Heart left ventricle (tissue), 16 donors: ENCODE measurements at regions not wholly inside any gene's neighbourhood (a gene's known extent, or its start where the extent isn't known, plus 50 kb on each side); places are given as distances from the start of the nearest gene placed in this dataset.

Experiments used
- ATAC-seq, 4 donors: fragments of 200-7000 bp; cut with Tn5 transposase; one replicate each; pipeline ENCODE4 v1.9.1; 2020 to 2022; ENCODE audit warnings: moderate library complexity in 4 of 4, mild to moderate bottlenecking in 3 of 4, moderate number of reproducible peaks in 1 of 4
- DNase-seq, 5 donors: peaks; one replicate each; pipeline ENCODE4 v3.0.0-alpha.2; 2020
- H3K27ac ChIP-seq, 12 donors: fragments of 200-600 bp; sonication (generic) in 4 of 12; one replicate each; pipeline versions ENCODE4 v1.5.0 to v1.8.0; 2016 to 2022; ENCODE audit warnings: mild to moderate bottlenecking in 2 of 12
- H3K27me3 ChIP-seq, 9 donors: fragments of 200-600 bp; sonication (generic) in 2 of 9; one replicate each; pipeline versions ENCODE4 v1.5.1 to v1.8.0; 2016 to 2022; ENCODE audit warnings: mild to moderate bottlenecking in 3 of 9
- H3K36me3 ChIP-seq, 9 donors: fragments of 200-600 bp; sonication (generic) in 2 of 9; one replicate each; pipeline versions ENCODE4 v1.5.0 to v1.8.0; 2018 to 2022; ENCODE audit warnings: mild to moderate bottlenecking in 2 of 9
- H3K4me1 ChIP-seq, 12 donors: fragments of 200-600 bp; sonication (generic) in 4 of 12; one replicate each; pipeline versions ENCODE4 v1.5.0 to v1.8.0; 2016 to 2022; ENCODE audit warnings: mild to moderate bottlenecking in 3 of 12
- H3K4me3 ChIP-seq, 12 donors: fragments of 200-600 bp; sonication (generic) in 4 of 12; one replicate each; pipeline versions ENCODE4 v1.5.0 to v1.8.0; 2017 to 2022; ENCODE audit warnings: mild to moderate bottlenecking in 9 of 12, moderate library complexity in 4 of 12
- H3K9me3 ChIP-seq, 12 donors: fragments of 200-600 bp; sonication (generic) in 4 of 12; one replicate each; pipeline versions ENCODE4 v1.5.0 to v1.8.0; 2016 to 2022; ENCODE audit warnings: mild to moderate bottlenecking in 1 of 12
- CTCF ChIP-seq, 12 donors: fragments of 200-600 bp; sonication (generic) in 4 of 12; IDR thresholded peaks; one replicate each; pipeline versions ENCODE4 v1.5.0 to v1.8.0; 2018 to 2022; ENCODE audit warnings: antibody characterized with exemption in 12 of 12, mild to moderate bottlenecking in 5 of 12
- POLR2A ChIP-seq, 2 donors: fragments of 450-650 bp; IDR thresholded peaks; one replicate each; pipeline ENCODE4 v1.6.1; 2017; ENCODE audit warnings: antibody characterized with exemption in 2 of 2, mild to moderate bottlenecking in 2 of 2, moderate library complexity in 2 of 2
- WGBS, 4 donors: extraction: QIAGEN DNeasy Blood & Tissue Kit in 2 of 4; methylation state at CpG; one replicate each; pipeline versions ENCODE4 v1.1.5 to v1.1.7; 2013 to 2018; 5-methylcytosine and 5-hydroxymethylcytosine counted together
- intact Hi-C, 10 donors: fragments of 100-400 bp; cut with DNase I; formaldehyde crosslinking; loops; one replicate each; pipeline versions ENCODE4 v1.11.1 to v1.14.2; 2022
- donor health status: ischemic (EF 13 %, LVEDD 7.1; RV severe dilation, severe dysfunction).
- donor health status: healthy with polysubstance abuse.
- donor health status: DM: no; HTN: yes; CAD: no.
- donor health status: DM: no; HTN: no; CAD: no.
- donor health status: ischemic (EF 25% LVEDD 6.9; RV normal size, moderate dysfunction).
- donor health status: ischemic (EF 25% LVEDD 5.7; RV mildly dilated, moderate dysfunction).
- donor health status: healthy.
- donor health status: DM: yes; HTN: yes; CAD: no.
- donor health status: ischemic (EF 35%, LVEDD 5.7; RV mildly dilated, moderate dysfunction).
- donor health status: nonischemic (EF 11% LVEDD 7.7; RV severe dilation, severe dysfunction).
- donor health status: DM: yes; HTN: yes; CAD: no.
- donor health status: PGD.
- donor health status: ischemic (EF 29% LVEDD 5.4; RV normal size, mild dysfunction).
- donor health status: nonischemic (EF 23%, LVEDD 6.1; RV moderate dilation, normal function).

GRCh38 chr6:113277111-113277510, 580.0 kb upstream of the MARCKS start:
- Histone ChIP-seq H3K27ac (no peak overlapping the region), H3K36me3 (no peaks in the 10 kb centered on the region), H3K9me3 (peaks cover 0 to 4% (median 0%) of the 10 kb centered on the region in 12 donors), H3K4me3 (no peak overlapping the region), H3K27me3 (no peaks in the 10 kb centered on the region), H3K4me1 (peaks cover 0 to 12% (median 0%) of the 10 kb centered on the region in 12 donors)
- WGBS, 4 donors = 89 to 98% (median 93%) methylated on average over 1 of the region's 1 CpG
- DNase-seq = no peak
- no peak for ATAC-seq
- intact Hi-C loops = no loop called here
- TF ChIP-seq CTCF (IDR thresholded peaks at IDR 0.05) (no peak), POLR2A (IDR thresholded peaks at IDR 0.05) (no peak)

GRCh38 chr6:113281014-113281413, 576.1 kb upstream of the MARCKS start:
- Histone ChIP-seq H3K9me3 (peaks cover 0 to 9% (median 0%) of the 10 kb centered on the region in 12 donors), H3K4me3 (no peak overlapping the region), H3K27me3 (no peaks in the 10 kb centered on the region), H3K36me3 (no peaks in the 10 kb centered on the region), H3K27ac (no peak overlapping the region), H3K4me1 (peaks cover 0 to 12% (median 0%) of the 10 kb centered on the region in 12 donors)
- ATAC-seq (no peak), DNase-seq (no peak)
- TF ChIP-seq CTCF (IDR thresholded peaks at IDR 0.05) (no peak), POLR2A (IDR thresholded peaks at IDR 0.05) (no peak)
- intact Hi-C loops = no loop called here

- H3K9me3 ChIP-seq = peaks cover 0 to 13% (median under 1%) of the 10 kb centered on the region in 12 donors
- no peaks in the 10 kb centered on the region for H3K36me3 ChIP-seq
- intact Hi-C loops = no loop called here
- ATAC-seq (no peak), DNase-seq (no peak)
- WGBS, 4 donors = 69 to 88% (median 80%) methylated on average over 1 of the region's 1 CpG
- TF ChIP-seq CTCF (IDR thresholded peaks at IDR 0.05) (no peak), POLR2A (IDR thresholded peaks at IDR 0.05) (no peak)
- H3K27me3 ChIP-seq = no peaks in the 10 kb centered on the region
- no peak overlapping the region for H3K27ac ChIP-seq
- no peak overlapping the region for H3K4me3 ChIP-seq
- H3K4me1 ChIP-seq = peaks cover 0 to 11% (median 0%) of the 10 kb centered on the region in 12 donors
These were observed 575.7 kb upstream of the MARCKS start for GRCh38 chr6:113281431-113281830.

GRCh38 chr6:113287396-113287795, 569.7 kb upstream of the MARCKS start:
- Histone ChIP-seq H3K27ac (no peak overlapping the region), H3K36me3 (no peaks in the 10 kb centered on the region), H3K4me3 (no peak overlapping the region), H3K27me3 (no peaks in the 10 kb centered on the region), H3K4me1 (peaks cover 0 to 2% (median 0%) of the 10 kb centered on the region in 12 donors), H3K9me3 (peaks cover 0 to 22% (median 5%) of the 10 kb centered on the region in 12 donors)
- TF ChIP-seq POLR2A (IDR thresholded peaks at IDR 0.05) (no peak), CTCF (IDR thresholded peaks at IDR 0.05) (no peak)
- DNase-seq (no peak), ATAC-seq (no peak)
- intact Hi-C loops = loop anchor here in 1 of 10 donors (2.0 kb wide), 1 partner anchor 15 kb away; no protein-coding TSS in a partner anchor
- 93 to 99% (median 94%) methylated on average over 2 of the region's 2 CpGs for WGBS, 4 donors
